Caco-2 (cell line): ENCODE measurements at regions not wholly inside any gene's neighbourhood (a gene's known extent, or its start where the extent isn't known, plus 50 kb on each side); places are given as distances from the start of the nearest gene placed in this dataset.

ENCODE experiments used
- BruUV-seq: library from RNA; stranded (reverse); fragments of 400-500 nt; replicated peaks from 2 replicates; lab custom pipeline; 2021; lab: Mats Ljungman, UMichigan
- CTCF ChIA-PET: fragments of 300-600 bp; sonication (Branson Sonifier 250); formaldehyde crosslinking; loops from one replicate; lab custom pipeline; 2022; ENCODE audit warnings: antibody characterized with exemption; lab: Charles Lee
- POLR2A ChIA-PET: fragments of 300-600 bp; sonication (Branson Sonifier 250); formaldehyde crosslinking; loops from one replicate; lab custom pipeline; 2022; ENCODE audit warnings: antibody characterized with exemption; lab: Charles Lee
- DNase-seq, 2 experiments: peaks; one replicate each; pipeline versions ENCODE4 v3.0.0 to v3.0.0-alpha.2; 2020 to 2022
- H3K27me3 ChIP-seq: replicated peaks from 2 replicates; pipeline ENCODE4 v1.6.0; 2011; ENCODE audit warnings: low read length; ENCODE audit not compliant: control insufficient read depth, insufficient read depth
- H3K36me3 ChIP-seq: 2 replicates; pipeline ENCODE4 v1.5.1; 2011; ENCODE audit warnings: low read length; ENCODE audit not compliant: control insufficient read depth, insufficient read depth
- H3K4me1 ChIP-seq: fragments of 250-450 bp; sonication (Bioruptor Pico); 2 replicates; pipeline ENCODE4 v1.5.1; 2020; ENCODE audit warnings: mild to moderate bottlenecking
- H3K4me3 ChIP-seq: 2 replicates; pipeline ENCODE4 v1.5.1; 2011; ENCODE audit warnings: low read depth, mild to moderate bottlenecking, control low read depth, low read length
- H3K9me3 ChIP-seq: fragments of 250-450 bp; sonication (Bioruptor Pico); 2 replicates; pipeline ENCODE4 v1.5.1; 2020; ENCODE audit warnings: mild to moderate bottlenecking, moderate library complexity
- H3K27ac Mint-ChIP-seq: one replicate; pipeline ENCODE4 v1.8.0; 2022; ENCODE audit warnings: mixed read lengths; ENCODE audit not compliant: unreplicated experiment
- H3K27me3 Mint-ChIP-seq: one replicate; pipeline ENCODE4 v1.8.0; 2022; ENCODE audit warnings: mixed read lengths; ENCODE audit not compliant: insufficient read depth, unreplicated experiment
- H3K36me3 Mint-ChIP-seq: one replicate; pipeline ENCODE4 v1.8.0; 2022; ENCODE audit warnings: mild to moderate bottlenecking, mixed read lengths; ENCODE audit not compliant: insufficient read depth, unreplicated experiment
- H3K4me1 Mint-ChIP-seq: one replicate; pipeline ENCODE4 v1.8.0; 2022; ENCODE audit warnings: low read depth, mixed read lengths; ENCODE audit not compliant: unreplicated experiment
- H3K4me3 Mint-ChIP-seq: one replicate; pipeline ENCODE4 v1.8.0; 2022; ENCODE audit warnings: mild to moderate bottlenecking, moderate library complexity, mixed read lengths; ENCODE audit not compliant: unreplicated experiment
- H3K9me3 Mint-ChIP-seq: one replicate; pipeline ENCODE4 v1.8.0; 2022; ENCODE audit warnings: mixed read lengths; ENCODE audit not compliant: unreplicated experiment
- intact Hi-C: fragments of 100-400 bp; cut with micrococcal nuclease; formaldehyde crosslinking; loops from one replicate; pipeline ENCODE4 v1.10.0; 2022; ENCODE audit not compliant: unreplicated experiment
- TF ChIP-seq, protein P1 (sequence below), 2 experiments: fragments of 200-600 bp in 1 of 2; IDR thresholded peaks; 1 replicate in 1 of 2; 2 replicates in 1 of 2; pipeline versions ENCODE4 v1.5.1 to v1.8.0; 2011 to 2022; ENCODE audit warnings: antibody characterized with exemption in 1 of 2, control low read depth in 1 of 2, inconsistent platforms in 1 of 2, low read depth in 1 of 2, low read length in 1 of 2, mild to moderate bottlenecking in 1 of 2, moderate library complexity in 1 of 2; ENCODE audit not compliant: insufficient read depth in 1 of 2, severe bottlenecking in 1 of 2, unreplicated experiment in 1 of 2

DNA sequence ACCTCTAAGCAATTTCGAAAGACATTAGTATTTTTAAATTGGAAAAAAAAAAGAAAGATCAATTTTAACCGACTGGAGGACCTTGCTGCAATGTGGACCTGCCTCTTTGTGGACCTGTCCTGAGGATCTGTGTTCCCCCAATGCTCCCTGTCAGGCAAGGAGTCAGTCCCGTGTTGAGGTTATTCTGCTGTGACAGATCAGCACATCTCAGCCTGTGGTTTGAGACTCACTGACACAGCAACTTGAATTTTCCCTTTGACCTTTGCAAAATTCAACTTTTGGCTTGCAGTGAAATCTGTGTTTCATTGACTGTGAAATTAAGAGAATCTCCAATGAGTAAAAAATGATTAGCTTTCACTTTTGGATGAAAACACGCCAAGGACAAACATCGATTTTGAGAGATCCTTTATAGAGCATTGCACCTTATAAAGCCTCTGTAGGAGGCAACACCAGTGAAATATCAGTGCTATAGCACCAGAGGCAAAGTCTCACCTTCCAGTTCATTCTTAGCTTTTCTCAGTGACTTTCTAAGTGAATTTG, 186.9 kb downstream of the GPAT3 start:
- H3K27me3 Mint-ChIP-seq: peaks cover 11% of the 10 kb centered on the region
- H3K4me1 Mint-ChIP-seq: no peaks in the 10 kb centered on the region
- POLR2A ChIA-PET: no interaction called here
- CTCF ChIA-PET: no interaction called here
- no peaks in the 10 kb centered on the region for H3K9me3 Mint-ChIP-seq
- no peaks in the 10 kb centered on the region for H3K36me3 Mint-ChIP-seq
- H3K36me3 ChIP-seq: no peaks in the 10 kb centered on the region
- no peaks in the 10 kb centered on the region for H3K9me3 ChIP-seq
- TF ChIP-seq, protein P1, sequence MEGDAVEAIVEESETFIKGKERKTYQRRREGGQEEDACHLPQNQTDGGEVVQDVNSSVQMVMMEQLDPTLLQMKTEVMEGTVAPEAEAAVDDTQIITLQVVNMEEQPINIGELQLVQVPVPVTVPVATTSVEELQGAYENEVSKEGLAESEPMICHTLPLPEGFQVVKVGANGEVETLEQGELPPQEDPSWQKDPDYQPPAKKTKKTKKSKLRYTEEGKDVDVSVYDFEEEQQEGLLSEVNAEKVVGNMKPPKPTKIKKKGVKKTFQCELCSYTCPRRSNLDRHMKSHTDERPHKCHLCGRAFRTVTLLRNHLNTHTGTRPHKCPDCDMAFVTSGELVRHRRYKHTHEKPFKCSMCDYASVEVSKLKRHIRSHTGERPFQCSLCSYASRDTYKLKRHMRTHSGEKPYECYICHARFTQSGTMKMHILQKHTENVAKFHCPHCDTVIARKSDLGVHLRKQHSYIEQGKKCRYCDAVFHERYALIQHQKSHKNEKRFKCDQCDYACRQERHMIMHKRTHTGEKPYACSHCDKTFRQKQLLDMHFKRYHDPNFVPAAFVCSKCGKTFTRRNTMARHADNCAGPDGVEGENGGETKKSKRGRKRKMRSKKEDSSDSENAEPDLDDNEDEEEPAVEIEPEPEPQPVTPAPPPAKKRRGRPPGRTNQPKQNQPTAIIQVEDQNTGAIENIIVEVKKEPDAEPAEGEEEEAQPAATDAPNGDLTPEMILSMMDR (IDR thresholded peaks at IDR 0.05; ENCODE audit: insufficient read depth in 1 of 2, low read depth in 1 of 2, low read length in 1 of 2, severe bottlenecking in 1 of 2, unreplicated experiment in 1 of 2): no peak
- no peak for DNase-seq
- H3K4me3 ChIP-seq: no peak overlapping the region
- H3K27me3 ChIP-seq: no peaks in the 10 kb centered on the region; the same call in 1 of the 2 replicates
- no peak overlapping the region for H3K27ac Mint-ChIP-seq
- H3K4me1 ChIP-seq: no peaks in the 10 kb centered on the region
- no TSS peak for BruUV-seq
- intact Hi-C loops: no loop called here
- H3K4me3 Mint-ChIP-seq: no peak overlapping the region

- no peaks in the 10 kb centered on the region for H3K36me3 Mint-ChIP-seq
- no peaks in the 10 kb centered on the region for H3K9me3 Mint-ChIP-seq
- no peaks in the 10 kb centered on the region for H3K27me3 ChIP-seq
- intact Hi-C loops: no loop called here
- no peak overlapping the region for H3K4me3 Mint-ChIP-seq
- no peak overlapping the region for H3K27ac Mint-ChIP-seq
- H3K36me3 ChIP-seq: no peaks in the 10 kb centered on the region
- TF ChIP-seq, protein P1 (IDR thresholded peaks at IDR 0.05; ENCODE audit: insufficient read depth in 1 of 2, low read depth in 1 of 2, low read length in 1 of 2, severe bottlenecking in 1 of 2, unreplicated experiment in 1 of 2): no peak
- H3K4me3 ChIP-seq: no peak overlapping the region
- no peaks in the 10 kb centered on the region for H3K9me3 ChIP-seq
- ChIA-PET CTCF (no interaction called here), POLR2A (no interaction called here)
- no peaks in the 10 kb centered on the region for H3K4me1 ChIP-seq
- peaks cover 14% of the 10 kb centered on the region for H3K27me3 Mint-ChIP-seq
- H3K4me1 Mint-ChIP-seq: no peaks in the 10 kb centered on the region
- DNase-seq: no peak
- BruUV-seq: no TSS peak
Observed at GRCh38 chr4:83716874-83717273, 181.0 kb downstream of the GPAT3 start.

DNA sequence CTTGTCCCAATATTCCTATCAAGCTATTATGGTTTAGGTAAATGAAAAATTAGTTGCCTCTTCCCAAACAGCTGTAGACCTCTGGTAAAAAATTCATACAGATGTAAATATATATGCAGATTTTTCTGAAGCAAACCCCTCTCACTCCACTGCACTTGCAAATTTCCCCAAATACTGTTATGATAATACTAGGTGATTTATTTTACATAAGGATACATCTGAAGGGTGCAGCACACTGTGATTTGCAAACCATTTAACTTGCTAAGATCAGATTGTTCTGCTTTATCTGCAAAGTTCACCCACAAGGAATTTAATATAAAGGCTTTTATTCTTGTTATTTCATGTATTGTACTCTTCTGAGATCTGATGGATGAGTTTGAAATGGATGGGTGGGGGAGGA, 177.0 kb downstream of the GPAT3 start:
- no peaks in the 10 kb centered on the region for H3K4me1 ChIP-seq
- no peaks in the 10 kb centered on the region for H3K36me3 ChIP-seq
- no peak overlapping the region for H3K4me3 ChIP-seq
- H3K4me3 Mint-ChIP-seq: no peak overlapping the region
- H3K27ac Mint-ChIP-seq: no peak overlapping the region
- peaks cover 12% of the 10 kb centered on the region for H3K27me3 Mint-ChIP-seq
- H3K4me1 Mint-ChIP-seq: no peaks in the 10 kb centered on the region
- no peaks in the 10 kb centered on the region for H3K36me3 Mint-ChIP-seq
- no peak for DNase-seq
- POLR2A ChIA-PET: no interaction called here
- H3K9me3 ChIP-seq: no peaks in the 10 kb centered on the region
- H3K9me3 Mint-ChIP-seq: no peaks in the 10 kb centered on the region
- intact Hi-C loops: no loop called here
- TF ChIP-seq, protein P1 (IDR thresholded peaks at IDR 0.05; ENCODE audit: insufficient read depth in 1 of 2, low read depth in 1 of 2, low read length in 1 of 2, severe bottlenecking in 1 of 2, unreplicated experiment in 1 of 2): no peak
- H3K27me3 ChIP-seq: no peaks in the 10 kb centered on the region
- CTCF ChIA-PET: no interaction called here
- no TSS peak for BruUV-seq
